ENCODE measurements at regions not wholly inside any gene's neighbourhood (a gene's known extent, or its start where the extent isn't known, plus 50 kb on each side); places are given as distances from the start of the nearest gene placed in this dataset.
"Not testable (repeated sequence)": the region's sequence is repeated elsewhere in the genome, so short reads cannot be mapped to it uniquely, and the experiment has no call there.

- H3K4me3 ChIP-seq (ENCODE audit: low read depth, low read length) = no peak overlapping the region
- no peak for TF ChIP-seq CTCF (IDR thresholded peaks at IDR 0.05; ENCODE audit: insufficient read depth, low read depth, low read length, missing control alignments)
- no peak for DNase-seq (ENCODE audit: low read depth)
These were observed 288.1 kb downstream of the DUSP6 start for GRCh38 chr12:89064151-89064550.

GRCh38 chr12:89062996-89063395, 289.3 kb downstream of the DUSP6 start:
- DNase-seq (ENCODE audit: low read depth) = no peak
- TF ChIP-seq CTCF (IDR thresholded peaks at IDR 0.05; ENCODE audit: insufficient read depth, low read depth, low read length, missing control alignments) = no peak
- no peak overlapping the region for H3K4me3 ChIP-seq (ENCODE audit: low read depth, low read length)

GRCh38 chr12:89059721-89060541, 292.4 kb downstream of the DUSP6 start:
- no peak overlapping the region for H3K4me3 ChIP-seq (ENCODE audit: low read depth, low read length)
- TF ChIP-seq CTCF (IDR thresholded peaks at IDR 0.05; ENCODE audit: insufficient read depth, low read depth, low read length, missing control alignments) = no peak
- no peak for DNase-seq (ENCODE audit: low read depth)

GRCh38 chr12:89059056-89059455, 293.2 kb downstream of the DUSP6 start:
- no peak for DNase-seq (ENCODE audit: low read depth)
- no peak overlapping the region for H3K4me3 ChIP-seq (ENCODE audit: low read depth, low read length)
- no peak for TF ChIP-seq CTCF (IDR thresholded peaks at IDR 0.05; ENCODE audit: insufficient read depth, low read depth, low read length, missing control alignments)

- no peak for TF ChIP-seq CTCF (IDR thresholded peaks at IDR 0.05; ENCODE audit: insufficient read depth, low read depth, low read length, missing control alignments)
- DNase-seq (ENCODE audit: low read depth) = no peak
- no peak overlapping the region for H3K4me3 ChIP-seq (ENCODE audit: low read depth, low read length)
These were observed 293.9 kb downstream of the DUSP6 start for GRCh38 chr12:89058402-89058801.

- DNase-seq (ENCODE audit: low read depth); H3K4me3 ChIP-seq (ENCODE audit: low read depth, low read length): not testable (repeated sequence)
These were observed 298.5 kb downstream of the DUSP6 start for GRCh38 chr12:89053817-89054216.

GRCh38 chr12:89051065-89051677, 301.1 kb downstream of the DUSP6 start:
- peak; percentile 68 for TF ChIP-seq CTCF (IDR thresholded peaks at IDR 0.05; ENCODE audit: insufficient read depth, low read depth, low read length, missing control alignments)
- H3K4me3 ChIP-seq (ENCODE audit: low read depth, low read length) = no peak overlapping the region
- DNase-seq (ENCODE audit: low read depth) = peak; percentile 56

Data from GM12865 (cell line).